Mesendoderm (in vitro differentiated cells): ENCODE measurements at regions not wholly inside any gene's neighbourhood (a gene's known extent, or its start where the extent isn't known, plus 50 kb on each side); places are given as distances from the start of the nearest gene placed in this dataset.
"Not testable (repeated sequence)": the region's sequence is repeated elsewhere in the genome, so short reads cannot be mapped to it uniquely, and the experiment has no call there.

Source experiments
- DNase-seq: peaks from one replicate; pipeline ENCODE4 v3.0.0; 2013
- H2AK5ac ChIP-seq: 2 replicates; pipeline ENCODE4 v1.6.1; 2013; ENCODE audit warnings: low read length, inconsistent platforms
- H2BK120ac ChIP-seq: 2 replicates; pipeline ENCODE4 v1.6.1; 2013; ENCODE audit warnings: low read depth, mild to moderate bottlenecking, low read length, moderate library complexity, mixed read lengths
- H2BK15ac ChIP-seq: replicated peaks from 2 replicates; pipeline ENCODE4 v1.6.1; 2013; ENCODE audit warnings: low read depth, mild to moderate bottlenecking, moderate library complexity
- H2BK5ac ChIP-seq: 2 replicates; pipeline ENCODE4 v1.6.1; 2013; ENCODE audit warnings: low read length, inconsistent platforms
- H3K18ac ChIP-seq: 2 replicates; pipeline ENCODE4 v1.6.1; 2013; ENCODE audit warnings: mild to moderate bottlenecking, low read length, mixed read lengths
- H3K23ac ChIP-seq: one replicate; pipeline ENCODE4 v1.6.1; 2013; ENCODE audit warnings: low read length
- H3K27ac ChIP-seq: 2 replicates; pipeline ENCODE4 v1.5.1; 2013; ENCODE audit warnings: low read depth, mild to moderate bottlenecking, inconsistent platforms, low read length, moderate library complexity
- H3K27me3 ChIP-seq: 2 replicates; pipeline ENCODE4 v1.6.1; 2013; ENCODE audit warnings: low read length, control low read depth, mild to moderate bottlenecking, inconsistent platforms; ENCODE audit not compliant: insufficient read depth, poor library complexity
- H3K36me3 ChIP-seq: 2 replicates; pipeline ENCODE4 v1.6.1; 2013; ENCODE audit warnings: low read length, inconsistent platforms; ENCODE audit not compliant: control insufficient read depth, insufficient read depth
- H3K4ac ChIP-seq: one replicate; pipeline ENCODE4 v1.6.1; 2013; ENCODE audit warnings: low read depth, mild to moderate bottlenecking, low read length, moderate library complexity
- H3K4me1 ChIP-seq: 2 replicates; pipeline ENCODE4 v1.6.1; 2013; ENCODE audit warnings: low read depth, low read length, inconsistent platforms; ENCODE audit not compliant: control insufficient read depth
- H3K4me2 ChIP-seq: 2 replicates; pipeline ENCODE4 v1.6.1; 2013; ENCODE audit warnings: low read length
- H3K4me3 ChIP-seq: 2 replicates; pipeline ENCODE4 v1.5.1; 2013; ENCODE audit warnings: mild to moderate bottlenecking, low read length
- H3K56ac ChIP-seq: one replicate; pipeline ENCODE4 v1.6.1; 2013; ENCODE audit warnings: low read length
- H3K79me1 ChIP-seq: 2 replicates; pipeline ENCODE4 v1.6.1; 2013; ENCODE audit warnings: low read length, inconsistent platforms
- H3K79me2 ChIP-seq: 2 replicates; pipeline ENCODE4 v1.6.1; 2013; ENCODE audit warnings: mild to moderate bottlenecking, low read length; ENCODE audit not compliant: control insufficient read depth, insufficient read depth
- H3K9ac ChIP-seq: 2 replicates; pipeline ENCODE4 v1.6.1; 2013; ENCODE audit warnings: low read length, inconsistent platforms
- H4K5ac ChIP-seq: one replicate; pipeline ENCODE4 v1.6.1; 2013; ENCODE audit warnings: low read length
- H4K8ac ChIP-seq: one replicate; pipeline ENCODE4 v1.6.1; 2013; ENCODE audit warnings: low read depth, mild to moderate bottlenecking, control low read depth, low read length, moderate library complexity
- WGBS: extraction: QIAGEN DNeasy Blood & Tissue Kit; methylation state at CpG from one replicate; pipeline ENCODE4 v1.1.7; 2013; ENCODE audit warnings: low lambda C conversion rate, missing lambda C conversion rate; ENCODE audit not compliant: insufficient coverage; ENCODE audit errors: extremely low coverage; 5-methylcytosine and 5-hydroxymethylcytosine counted together

GRCh38 chr5:136458481-136458880 is 93.1 kb upstream of the TRPC7 start:
- Histone ChIP-seq H3K4me3 (no peak overlapping the region), H3K27ac (no peak overlapping the region), H4K8ac (no peak overlapping the region), H3K79me2 (no peaks in the 10 kb centered on the region), H2BK120ac (no peak overlapping the region), H3K4ac (no peak overlapping the region), H3K27me3 (no peaks in the 10 kb centered on the region), H3K4me1 (no peaks in the 10 kb centered on the region), H2AK5ac (no peak overlapping the region), H3K36me3 (no peaks in the 10 kb centered on the region), H3K23ac (no peak overlapping the region), H3K4me2 (no peak overlapping the region), H3K56ac (no peak overlapping the region), H3K79me1 (no peaks in the 10 kb centered on the region), H4K5ac (no peak overlapping the region), H2BK5ac (no peak overlapping the region), H2BK15ac (no peak overlapping the region), H3K9ac (no peak overlapping the region), H3K18ac (no peak overlapping the region)
- no peak for DNase-seq
- no CpG with 5 or more reads among the region's 1 CpG for WGBS

DNA sequence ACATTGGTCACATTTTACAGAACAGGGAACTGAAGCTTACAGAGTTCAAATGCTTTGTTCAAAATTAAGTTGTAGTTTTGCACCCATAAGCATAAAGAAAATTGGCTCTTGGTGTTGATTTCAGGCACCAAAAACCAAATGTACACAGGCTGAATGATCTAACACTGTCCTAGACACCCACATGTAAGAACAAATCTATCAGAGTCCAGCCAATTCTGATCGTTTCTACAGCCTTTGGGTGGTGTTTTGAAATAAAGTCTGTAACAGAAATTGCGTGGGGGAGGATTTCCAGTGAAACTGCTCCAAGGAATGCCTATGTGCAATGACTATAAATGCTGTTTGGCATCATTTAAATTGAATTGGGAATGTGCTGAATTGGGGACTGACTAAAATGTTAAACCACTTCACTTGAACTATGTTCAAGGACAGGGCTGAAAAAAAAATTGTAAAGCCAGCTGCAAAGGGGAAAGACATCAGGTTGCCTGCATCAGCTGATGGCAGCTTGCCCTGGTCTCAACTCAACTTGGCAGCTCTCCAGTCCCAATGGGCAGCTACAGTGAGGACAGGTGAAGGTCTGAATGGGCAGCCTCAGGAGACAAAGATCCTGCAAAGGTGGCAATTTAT is 92.2 kb upstream of the TRPC7 start:
- Histone ChIP-seq H4K8ac (no peak overlapping the region), H3K9ac (no peak overlapping the region), H2BK5ac (no peak overlapping the region), H3K56ac (no peak overlapping the region), H3K18ac (no peak overlapping the region), H3K79me1 (no peaks in the 10 kb centered on the region), H3K4me2 (no peak overlapping the region), H3K27ac (no peak overlapping the region), H3K4me3 (no peak overlapping the region), H3K36me3 (no peaks in the 10 kb centered on the region), H2AK5ac (no peak overlapping the region), H3K4me1 (no peaks in the 10 kb centered on the region), H3K23ac (no peak overlapping the region), H3K79me2 (no peaks in the 10 kb centered on the region), H4K5ac (no peak overlapping the region), H3K4ac (no peak overlapping the region), H3K27me3 (no peaks in the 10 kb centered on the region), H2BK120ac (no peak overlapping the region), H2BK15ac (no peak overlapping the region)
- no CpG with 5 or more reads among the region's 2 CpGs for WGBS
- no peak for DNase-seq

- Histone ChIP-seq H4K8ac (no peak overlapping the region), H3K9ac (no peak overlapping the region), H3K23ac (no peak overlapping the region), H3K4me2 (no peak overlapping the region), H2BK15ac (no peak overlapping the region), H3K56ac (no peak overlapping the region), H2AK5ac (no peak overlapping the region), H3K79me1 (no peaks in the 10 kb centered on the region), H3K79me2 (no peaks in the 10 kb centered on the region), H3K36me3 (no peaks in the 10 kb centered on the region), H3K4me3 (no peak overlapping the region), H3K4ac (no peak overlapping the region), H3K4me1 (no peaks in the 10 kb centered on the region), H2BK120ac (no peak overlapping the region), H4K5ac (no peak overlapping the region), H3K27me3 (no peaks in the 10 kb centered on the region), H3K27ac (no peak overlapping the region), H2BK5ac (no peak overlapping the region), H3K18ac (no peak overlapping the region)
- WGBS = no CpG with 5 or more reads among the region's 1 CpG
- no peak for DNase-seq
Observed at GRCh38 chr5:136455409-136455808, 90.1 kb upstream of the TRPC7 start.

- H2BK5ac ChIP-seq = no peak overlapping the region
- peak overlapping the region; percentile 7 for H3K27ac ChIP-seq
- H4K5ac ChIP-seq = no peak overlapping the region
- peak; percentile 87 for DNase-seq
- H3K23ac ChIP-seq = no peak overlapping the region
- H3K79me1 ChIP-seq = no peaks in the 10 kb centered on the region
- no peaks in the 10 kb centered on the region for H3K79me2 ChIP-seq
- H3K4me2 ChIP-seq = no peak overlapping the region
- H3K4me1 ChIP-seq = no peaks in the 10 kb centered on the region
- H3K18ac ChIP-seq = peak overlapping the region; percentile 45
- H3K36me3 ChIP-seq = no peaks in the 10 kb centered on the region
- no peak overlapping the region for H2BK120ac ChIP-seq
- H3K56ac ChIP-seq = no peak overlapping the region
- no peak overlapping the region for H3K4me3 ChIP-seq
- H2BK15ac ChIP-seq = peak overlapping the region; percentile 67
- WGBS = no CpG with 5 or more reads among the region's 4 CpGs
- no peak overlapping the region for H2AK5ac ChIP-seq
- H3K27me3 ChIP-seq = no peaks in the 10 kb centered on the region
- no peak overlapping the region for H3K9ac ChIP-seq
- H4K8ac ChIP-seq = no peak overlapping the region
- H3K4ac ChIP-seq = no peak overlapping the region
Observed at GRCh38 chr5:136453986-136454758, 88.8 kb upstream of the TRPC7 start.

DNA sequence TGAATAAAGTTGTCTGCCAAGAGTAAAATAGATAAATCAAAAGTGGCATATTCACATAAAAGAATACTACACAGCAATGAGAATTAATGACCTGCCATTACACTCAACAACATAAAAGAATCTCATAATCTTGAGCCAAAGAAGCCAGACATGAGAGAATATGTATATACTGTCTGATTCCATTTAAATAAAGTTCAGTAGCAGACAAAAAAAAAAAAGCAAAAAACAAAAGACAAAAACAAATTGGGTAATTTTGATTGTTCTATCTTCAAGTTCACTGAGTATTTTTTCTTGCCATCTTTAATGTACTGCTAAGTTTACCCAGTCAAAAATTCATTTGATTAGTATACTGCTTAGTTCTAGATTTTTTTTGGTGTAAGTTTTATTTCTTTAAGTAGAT is 87.9 kb upstream of the TRPC7 start:
- H2BK5ac ChIP-seq = no peak overlapping the region
- no peaks in the 10 kb centered on the region for H3K36me3 ChIP-seq
- H4K8ac ChIP-seq = no peak overlapping the region
- no peak overlapping the region for H3K23ac ChIP-seq
- no peak overlapping the region for H2BK15ac ChIP-seq
- no peak overlapping the region for H3K4ac ChIP-seq
- no peak overlapping the region for H3K18ac ChIP-seq
- H3K27me3 ChIP-seq = no peaks in the 10 kb centered on the region
- no peak overlapping the region for H3K56ac ChIP-seq
- no peaks in the 10 kb centered on the region for H3K79me2 ChIP-seq
- no peak overlapping the region for H4K5ac ChIP-seq
- no peak overlapping the region for H3K27ac ChIP-seq
- no peaks in the 10 kb centered on the region for H3K79me1 ChIP-seq
- no peak overlapping the region for H3K9ac ChIP-seq
- no peak overlapping the region for H2BK120ac ChIP-seq
- H3K4me2 ChIP-seq = no peak overlapping the region
- H3K4me1 ChIP-seq = no peaks in the 10 kb centered on the region
- H2AK5ac ChIP-seq = no peak overlapping the region
- DNase-seq = no peak
- no peak overlapping the region for H3K4me3 ChIP-seq

DNA sequence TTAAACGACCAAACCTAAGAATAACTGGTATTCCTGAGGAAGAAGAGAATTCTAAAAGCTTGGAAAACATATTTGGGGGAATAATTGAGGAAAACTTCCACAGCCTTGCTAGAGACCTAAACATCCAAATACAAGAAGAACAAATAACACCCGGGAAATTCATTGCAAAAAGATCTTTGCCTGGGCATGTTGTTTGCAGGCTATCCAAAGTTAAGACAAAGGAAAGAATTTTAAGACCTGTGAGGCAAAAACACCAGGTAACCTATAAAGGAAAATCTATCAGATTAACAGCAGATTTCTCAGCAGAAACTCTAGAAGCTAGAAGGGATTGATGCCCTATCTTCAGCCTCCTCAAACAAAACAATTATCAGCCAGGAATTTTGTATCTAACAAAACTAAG is 82.2 kb upstream of the TRPC7 start:
- no CpG with 5 or more reads among the region's 2 CpGs for WGBS
- H3K79me1 ChIP-seq, H3K4me1 ChIP-seq, H2AK5ac ChIP-seq, H3K23ac ChIP-seq, H3K4me3 ChIP-seq, H3K56ac ChIP-seq, H3K18ac ChIP-seq, H3K4ac ChIP-seq, DNase-seq, H3K27ac ChIP-seq, H2BK120ac ChIP-seq, H4K8ac ChIP-seq, H4K5ac ChIP-seq, H3K79me2 ChIP-seq, H2BK5ac ChIP-seq, H2BK15ac ChIP-seq, H3K27me3 ChIP-seq, H3K4me2 ChIP-seq, H3K9ac ChIP-seq, H3K36me3 ChIP-seq: not testable (repeated sequence)
